ENCODE measurements at regions not wholly inside any gene's neighbourhood (a gene's known extent, or its start where the extent isn't known, plus 50 kb on each side); places are given as distances from the start of the nearest gene placed in this dataset.
"Not testable (repeated sequence)": the region's sequence is repeated elsewhere in the genome, so short reads cannot be mapped to it uniquely, and the experiment has no call there.

DNA sequence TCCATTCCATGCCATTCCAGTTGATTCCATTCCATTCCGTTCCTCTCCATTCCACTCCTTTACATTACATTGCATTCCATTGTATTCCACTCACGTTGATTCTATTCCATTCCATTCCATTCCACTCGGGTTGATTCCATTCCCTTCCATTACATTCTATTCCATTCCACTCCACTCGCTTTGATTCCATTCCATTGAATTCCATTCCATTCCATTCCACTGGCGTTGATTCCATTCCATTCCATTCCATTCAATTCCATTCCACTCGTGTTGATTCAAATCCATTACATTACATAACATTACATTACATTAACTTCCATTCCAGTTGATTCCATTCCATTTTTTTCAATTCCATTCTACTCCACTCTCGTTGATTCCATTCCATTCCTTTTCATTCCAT is 1142.8 kb downstream of the RPIA start:
- no peak for DNase-seq

DNA sequence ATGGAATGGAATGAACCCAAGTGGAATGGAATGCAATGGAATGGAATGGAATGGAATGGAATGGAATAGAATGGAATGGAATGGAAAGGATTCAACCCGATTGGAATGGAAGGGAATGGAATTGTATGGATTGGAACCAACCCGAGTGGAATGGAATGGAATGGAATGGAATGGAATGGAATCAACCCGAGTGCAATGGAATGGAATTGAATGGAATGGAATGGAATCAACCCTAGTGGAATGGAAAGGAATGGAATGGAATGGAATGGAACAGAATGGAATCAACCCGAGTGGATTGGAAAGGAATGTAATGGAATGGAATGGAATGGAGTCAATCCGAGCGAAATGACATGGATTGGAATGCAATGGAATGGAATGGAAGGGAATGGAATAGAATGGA is 1144.9 kb downstream of the RPIA start:
- not testable (repeated sequence) for DNase-seq

DNA sequence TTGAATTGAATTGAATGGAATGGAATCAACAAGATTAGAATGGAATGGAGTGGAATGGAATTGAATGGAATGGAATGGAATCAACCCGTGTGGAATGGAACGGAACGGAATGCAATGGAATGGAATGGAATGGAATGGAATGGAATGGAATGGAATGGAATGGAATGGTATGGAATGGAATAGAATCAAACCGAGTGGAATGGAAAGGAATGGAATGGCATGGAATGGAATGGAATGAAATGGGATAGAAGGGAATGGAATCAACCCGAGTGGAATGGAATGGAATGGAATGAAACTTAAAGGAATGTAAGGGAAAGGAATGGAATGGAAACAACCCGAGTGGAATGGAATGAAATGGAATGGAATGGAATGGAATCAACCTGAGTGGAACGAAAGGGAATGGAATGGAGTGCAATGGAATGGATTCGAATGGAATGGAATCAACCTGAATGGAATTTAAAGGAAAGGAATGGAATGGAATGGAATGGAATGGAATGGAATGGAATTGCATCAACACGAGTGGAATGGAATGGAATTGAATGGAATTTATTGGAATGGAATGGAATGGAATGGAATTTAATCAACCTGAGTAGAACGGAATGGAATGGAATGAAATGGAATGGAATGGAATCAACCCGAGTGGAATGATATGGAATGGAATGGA is 1146.6 kb downstream of the RPIA start:
- no peak for DNase-seq

DNA sequence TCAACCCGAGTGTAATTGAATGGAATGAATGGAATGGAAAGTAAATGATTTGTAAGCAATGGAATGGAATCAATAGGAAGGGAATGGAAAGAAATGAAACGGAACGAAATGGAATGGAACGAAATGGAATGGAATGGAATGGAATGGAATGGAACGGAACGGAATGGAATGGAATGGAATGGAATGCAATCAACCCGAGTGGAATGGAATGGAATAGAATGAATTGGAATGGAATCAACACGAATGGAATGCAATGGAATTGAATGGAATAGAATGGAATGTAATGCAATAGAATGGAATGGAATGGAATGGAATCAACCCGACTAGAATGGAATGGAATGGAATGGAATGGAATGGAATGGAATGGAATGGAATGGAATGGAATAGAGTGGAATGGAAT is 1148.7 kb downstream of the RPIA start:
- DNase-seq = not testable (repeated sequence)

DNA sequence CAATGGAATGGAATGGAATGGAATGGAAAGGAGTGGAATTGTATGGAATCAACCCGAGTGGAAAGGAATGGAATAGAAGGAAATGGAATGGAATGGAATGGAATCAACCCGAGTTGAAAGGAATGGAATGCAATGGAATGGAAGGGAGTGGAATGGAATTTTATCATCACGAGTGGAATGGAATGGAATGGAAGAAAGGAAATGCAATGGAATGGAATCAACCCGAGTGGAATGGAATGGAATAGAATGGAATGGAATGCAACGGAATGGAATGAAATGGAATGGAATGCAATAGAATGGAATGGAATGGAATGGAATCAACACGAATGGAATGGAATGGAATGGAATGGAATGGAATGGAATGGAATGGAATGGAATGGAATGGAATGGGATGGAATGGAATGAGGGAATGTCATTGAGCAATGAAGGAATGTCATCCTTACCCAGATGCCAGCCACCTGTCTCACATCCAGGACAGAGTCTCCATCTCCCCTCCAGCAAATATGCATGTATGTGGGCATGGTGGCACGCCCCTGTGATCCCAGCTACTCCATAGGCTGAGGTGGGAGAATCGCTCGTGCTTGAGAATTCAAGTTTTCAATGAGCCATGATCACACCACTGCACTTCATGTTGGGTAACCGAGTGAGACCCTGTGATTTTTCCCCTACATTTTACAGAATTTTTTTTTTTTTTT is 1149.5 kb downstream of the RPIA start:
- not testable (repeated sequence) for DNase-seq

DNA sequence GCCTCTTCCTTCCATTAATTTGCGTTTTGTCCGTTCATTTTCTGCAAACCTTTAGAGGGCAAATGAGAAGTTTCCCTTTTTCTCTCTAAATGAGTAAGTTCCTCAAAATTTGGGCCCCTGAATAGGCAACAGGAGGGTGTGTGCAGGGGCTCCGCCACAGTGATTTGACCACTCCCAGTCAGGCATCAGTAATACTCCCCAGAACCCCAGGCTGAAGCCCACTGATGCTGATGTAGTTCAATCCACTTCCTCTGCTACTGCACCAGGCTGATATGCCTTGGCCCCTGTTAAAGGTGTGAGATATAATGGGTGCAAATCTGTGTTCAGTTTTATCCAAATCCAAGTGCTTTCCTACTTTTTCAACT is 1150.0 kb downstream of the RPIA start:
- peak in 1 of 2 donors; percentile 24 for DNase-seq

DNA sequence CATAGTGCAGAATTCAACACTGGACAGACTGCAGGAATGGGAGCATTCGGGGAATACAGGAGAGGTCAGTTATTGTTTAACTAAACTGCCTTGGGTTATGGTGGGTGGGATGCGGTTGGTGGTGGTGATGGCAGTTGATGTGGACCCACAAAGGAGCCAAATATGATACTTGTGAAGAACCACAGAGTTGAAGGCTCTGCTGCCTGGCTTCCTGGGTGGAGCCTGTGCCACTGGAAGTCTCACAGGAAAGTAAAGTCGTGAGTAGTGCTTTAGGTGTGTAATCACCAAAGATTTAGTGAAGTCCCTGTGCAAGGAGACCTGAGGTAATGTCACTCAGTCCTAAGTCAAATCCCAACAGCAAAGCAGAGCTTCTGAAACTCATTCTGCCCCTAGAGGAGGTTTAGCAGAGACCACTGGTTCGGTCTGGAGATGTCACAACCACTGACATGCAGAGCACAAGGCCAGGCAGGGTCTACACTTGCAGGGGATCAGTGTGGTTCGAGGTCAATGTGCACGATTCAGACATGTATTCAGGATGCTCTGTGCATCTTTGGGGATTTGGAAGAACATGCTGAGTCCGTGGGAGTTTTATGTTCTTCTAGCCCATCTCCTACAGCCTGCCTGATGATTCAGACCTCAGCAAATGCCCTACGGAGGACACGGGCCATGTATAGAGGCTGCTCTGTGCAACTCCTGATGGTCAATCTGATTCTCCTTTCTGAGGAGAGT is 1150.9 kb downstream of the RPIA start:
- DNase-seq = no peak

DNA sequence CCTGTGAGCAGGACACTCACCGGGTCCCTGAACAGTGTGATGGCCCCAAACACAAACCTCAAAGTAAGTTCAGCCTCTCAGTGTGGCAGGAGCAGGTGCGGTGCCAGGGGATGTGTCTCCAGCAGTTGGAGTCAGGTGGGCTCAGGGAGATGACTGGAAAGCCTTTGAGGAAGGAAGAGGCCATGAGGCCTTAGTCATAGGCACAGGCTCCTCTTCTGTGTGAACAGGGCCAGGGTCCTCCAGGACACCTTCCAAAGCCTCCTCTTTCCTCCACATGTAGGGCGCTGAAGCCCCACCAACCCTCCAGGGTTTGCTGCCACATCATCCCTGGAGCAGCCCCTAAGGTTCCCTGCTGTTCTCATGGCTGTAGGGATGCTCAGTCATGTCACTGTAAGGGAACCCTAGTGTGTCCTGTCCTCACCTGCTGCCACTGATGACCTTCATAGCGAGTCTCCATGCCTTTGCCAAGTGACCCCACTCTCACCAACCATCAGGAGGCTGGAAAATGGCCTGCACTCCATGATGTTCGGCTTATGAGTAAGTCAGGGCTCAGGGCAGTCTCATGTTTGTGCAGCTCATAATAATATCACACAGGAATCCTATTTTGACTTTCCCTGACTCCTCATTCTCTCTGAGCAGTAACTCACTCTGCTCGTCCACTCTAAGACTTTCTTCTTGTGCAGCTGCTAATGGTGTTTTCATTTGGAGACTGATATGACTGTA is 1152.9 kb downstream of the RPIA start:
- no peak for DNase-seq

DNA sequence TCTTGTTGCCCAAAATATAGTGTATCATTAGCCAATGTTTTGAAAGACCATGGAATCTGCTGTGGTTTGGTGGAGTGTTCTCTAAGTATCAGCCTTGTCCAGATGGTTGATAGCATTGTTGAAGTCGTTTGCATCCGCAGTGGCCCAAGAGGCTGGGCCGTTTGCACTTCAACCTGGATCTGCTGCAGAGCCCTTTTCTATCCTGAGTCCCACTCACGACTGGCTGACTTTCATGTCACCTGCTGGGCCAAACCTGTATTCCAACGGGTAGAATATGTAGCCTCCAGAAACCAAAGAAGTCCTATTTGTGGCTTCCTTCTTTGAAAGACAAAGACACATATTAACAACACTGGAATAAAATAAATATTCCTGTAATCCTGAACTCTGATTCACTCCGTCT is 1154.1 kb downstream of the RPIA start:
- DNase-seq = no peak

DNA sequence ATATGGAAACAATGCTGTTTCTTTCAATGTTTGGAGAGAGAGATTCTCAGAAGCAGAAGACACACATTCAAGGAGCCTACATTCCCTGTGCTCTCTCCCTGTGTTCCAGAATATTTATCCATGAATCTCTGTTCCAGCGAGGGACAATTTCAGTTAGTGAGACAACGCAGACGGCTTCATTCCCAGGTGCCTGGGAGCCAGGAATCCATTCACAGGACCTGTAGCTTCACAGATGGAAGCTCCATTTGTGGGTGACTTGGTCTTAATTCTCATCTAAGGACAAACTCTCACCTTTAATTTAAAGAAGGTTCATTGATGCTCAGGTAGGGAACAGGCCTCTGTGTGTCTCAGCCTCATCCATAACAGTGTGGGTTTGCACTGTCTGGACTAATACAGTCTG is 1156.6 kb downstream of the RPIA start:
- no peak for DNase-seq

DNA sequence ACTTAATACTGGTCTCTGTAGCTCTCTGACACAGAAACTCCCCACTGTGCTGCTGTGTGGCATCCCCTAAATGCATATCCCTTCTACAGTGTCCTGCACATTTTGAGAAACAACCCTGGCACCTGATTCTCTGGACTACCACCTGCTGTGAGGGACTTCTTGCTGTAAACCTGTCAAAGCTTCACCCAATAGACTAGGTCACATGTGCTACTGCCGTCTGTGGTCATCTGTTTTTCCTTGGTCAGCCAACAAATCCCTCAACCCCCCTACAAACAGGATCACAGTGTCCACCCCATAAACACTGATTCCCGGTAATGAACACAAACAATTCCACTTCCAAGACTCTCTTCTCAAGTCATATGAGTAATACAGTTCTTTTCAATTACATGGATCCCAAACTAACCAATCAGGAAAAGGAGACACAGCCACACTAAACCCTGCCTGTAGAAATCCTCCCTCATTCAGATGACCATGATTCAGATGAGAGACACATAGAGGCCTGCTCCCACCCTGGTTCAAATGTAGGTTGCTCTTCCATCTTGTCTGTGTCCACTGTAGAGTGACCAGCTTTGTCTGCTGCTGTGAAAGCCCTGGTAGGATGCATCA is 1157.4 kb downstream of the RPIA start:
- DNase-seq = no peak

DNA sequence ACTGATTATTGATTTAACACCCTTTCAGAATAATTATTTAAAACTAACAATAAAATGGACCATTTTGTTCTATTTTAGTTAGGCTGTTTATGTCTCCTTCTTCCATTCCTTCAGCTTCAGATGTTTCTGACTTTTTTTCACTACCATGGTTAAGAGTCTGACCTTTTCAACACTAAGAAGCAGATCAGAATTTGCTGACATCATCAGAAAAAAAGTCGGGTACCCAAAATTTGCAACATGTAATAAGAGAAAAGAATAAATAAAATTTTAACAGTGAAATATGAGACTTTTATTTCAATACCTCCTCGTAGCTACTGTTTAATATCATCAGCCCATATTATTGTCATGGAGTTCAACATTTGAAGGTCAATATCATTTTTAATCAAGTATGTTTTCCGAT is 1158.3 kb downstream of the RPIA start:
- no peak for DNase-seq

DNA sequence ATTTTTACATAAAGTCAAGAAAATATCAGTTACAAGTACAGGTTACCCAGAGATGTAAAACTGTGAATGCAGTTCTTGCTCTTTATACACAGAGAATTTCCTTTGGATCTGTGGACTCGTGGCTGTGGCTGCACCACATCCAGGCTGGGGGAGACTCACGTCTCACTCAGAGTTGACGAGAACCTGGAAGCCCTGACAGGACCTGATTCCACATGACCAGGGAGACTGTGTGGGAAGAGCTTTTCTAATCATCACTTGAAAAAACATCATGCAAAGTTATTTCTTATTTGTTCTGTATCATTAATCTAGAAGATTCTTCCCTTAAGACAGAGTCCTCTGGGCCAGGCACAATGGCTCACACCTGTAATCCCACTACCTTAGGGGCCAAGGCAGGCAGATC is 1159.0 kb downstream of the RPIA start:
- DNase-seq = no peak

DNA sequence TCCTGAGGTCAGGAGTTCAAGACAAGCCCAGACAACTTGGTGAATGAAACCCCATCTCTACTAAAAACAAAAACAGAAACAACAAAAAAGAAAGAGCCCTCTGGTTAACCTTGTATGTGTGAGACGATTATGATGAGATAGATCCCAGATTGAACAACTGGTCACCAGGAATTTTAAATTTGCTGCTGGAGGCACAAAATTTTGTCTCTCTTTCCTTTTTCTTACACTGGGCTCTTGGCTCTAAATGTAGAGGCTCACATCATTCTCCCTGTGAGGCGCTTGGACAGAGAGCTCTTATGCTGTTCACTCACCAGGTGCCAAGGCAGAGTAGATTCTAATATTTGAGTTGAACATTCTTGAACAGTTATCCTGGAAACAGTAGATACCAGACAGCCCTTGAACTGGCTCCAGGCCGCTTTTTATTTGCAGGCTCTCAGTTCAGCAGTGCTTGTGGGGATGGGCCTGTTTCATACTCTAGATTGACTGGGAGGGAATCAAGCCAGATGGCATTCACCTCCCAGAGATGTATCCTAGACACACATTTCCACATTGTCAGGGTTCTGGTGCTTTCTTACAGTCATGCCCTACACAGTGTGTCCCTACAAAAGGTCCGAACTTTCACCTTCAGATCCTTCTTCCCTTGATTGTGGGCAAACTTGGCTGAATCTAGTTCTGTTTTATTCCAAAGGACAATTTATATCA is 1159.6 kb downstream of the RPIA start:
- no peak for DNase-seq

DNA sequence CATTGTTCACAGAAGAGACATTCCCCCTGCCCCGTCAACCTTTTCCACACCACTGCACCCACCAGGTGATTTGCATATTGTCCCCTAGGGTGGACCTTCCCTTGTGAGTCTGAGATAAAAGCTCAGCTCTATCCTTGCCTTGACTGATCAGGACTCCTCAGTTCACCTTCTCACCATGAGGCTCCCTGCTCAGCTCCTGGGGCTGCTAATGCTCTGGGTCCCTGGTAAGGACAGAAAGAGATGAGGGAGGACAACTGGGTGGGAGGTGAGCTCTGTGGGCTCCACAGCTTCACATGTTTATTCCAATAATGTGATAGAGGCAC is 1160.1 kb downstream of the RPIA start:
- DNase-seq = no peak

DNA sequence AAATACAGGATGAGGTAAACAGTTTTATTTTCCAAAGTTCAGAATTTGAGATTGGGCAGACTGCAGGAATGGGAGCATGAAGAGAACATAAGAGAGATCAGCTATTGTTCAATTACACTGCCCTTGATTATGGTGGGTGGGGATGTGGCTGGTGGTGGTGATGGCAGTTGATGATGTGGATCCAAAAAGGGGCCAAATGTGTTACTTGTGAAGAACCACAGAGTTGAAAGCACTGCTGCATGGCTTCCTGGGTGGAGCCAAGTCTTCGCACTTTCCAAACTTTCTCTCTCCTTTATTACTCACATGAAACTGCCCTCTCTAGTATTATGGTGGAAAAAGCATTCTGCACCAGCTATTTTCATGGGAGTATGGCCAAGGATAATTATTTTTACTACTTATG is 1162.0 kb downstream of the RPIA start:
- not testable (repeated sequence) for DNase-seq

DNA sequence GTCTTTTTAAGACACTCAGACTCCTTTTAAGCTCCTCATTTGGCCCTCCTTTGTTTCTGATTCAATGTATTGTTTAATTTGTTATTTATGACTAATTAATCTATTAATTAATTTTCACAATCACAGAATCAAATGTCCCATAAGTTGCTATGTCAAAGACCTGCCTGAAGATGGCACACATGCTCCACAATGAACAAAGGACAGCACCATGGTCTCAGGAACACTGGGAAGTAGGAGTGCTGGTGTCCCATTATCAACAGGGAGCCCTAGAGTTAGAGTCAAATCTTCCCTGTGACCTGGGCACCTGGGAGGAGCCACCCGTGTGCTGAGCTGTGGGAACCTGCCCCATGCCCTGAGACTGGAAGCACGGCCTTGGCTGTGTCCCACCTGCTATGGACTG is 1164.3 kb downstream of the RPIA start:
- DNase-seq = not testable (repeated sequence)

DNA sequence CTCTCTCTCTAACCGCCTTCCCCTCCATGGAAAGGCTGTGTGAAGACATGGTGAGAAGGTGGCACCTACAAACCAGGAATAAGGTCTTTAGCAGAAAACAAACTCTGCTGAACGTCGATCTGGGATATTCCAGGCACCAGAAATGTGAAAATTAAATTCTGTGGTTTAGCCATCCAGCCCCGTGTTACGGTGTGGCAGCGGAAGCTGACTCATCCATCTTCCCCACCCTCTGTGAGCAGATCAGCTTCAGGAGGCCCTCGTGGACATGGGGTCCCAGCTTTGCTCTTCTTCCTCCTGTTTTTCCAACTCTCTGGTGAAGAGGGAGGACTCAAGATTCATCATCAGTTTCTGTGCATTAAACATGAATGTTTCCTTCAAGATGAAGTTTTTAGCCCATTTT is 1164.8 kb downstream of the RPIA start:
- DNase-seq = not testable (repeated sequence)

DNA sequence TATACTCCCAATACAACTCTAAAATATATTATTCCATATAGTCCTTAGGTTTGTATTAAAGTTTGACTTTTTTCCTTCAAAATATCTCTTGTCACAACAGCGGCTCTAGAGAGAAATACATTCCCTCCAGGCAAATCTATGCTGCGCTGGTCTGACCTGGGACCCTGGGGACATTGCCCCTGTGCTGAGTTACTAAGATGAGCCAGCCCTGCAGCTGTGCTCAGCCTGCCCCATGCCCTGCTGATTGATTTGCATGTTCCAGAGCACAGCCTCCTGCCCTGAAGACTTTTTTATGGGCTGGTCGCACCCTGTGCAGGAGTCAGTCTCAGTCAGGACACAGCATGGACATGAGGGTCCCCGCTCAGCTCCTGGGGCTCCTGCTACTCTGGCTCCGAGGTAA is 1170.7 kb downstream of the RPIA start:
- not testable (repeated sequence) for DNase-seq

DNA sequence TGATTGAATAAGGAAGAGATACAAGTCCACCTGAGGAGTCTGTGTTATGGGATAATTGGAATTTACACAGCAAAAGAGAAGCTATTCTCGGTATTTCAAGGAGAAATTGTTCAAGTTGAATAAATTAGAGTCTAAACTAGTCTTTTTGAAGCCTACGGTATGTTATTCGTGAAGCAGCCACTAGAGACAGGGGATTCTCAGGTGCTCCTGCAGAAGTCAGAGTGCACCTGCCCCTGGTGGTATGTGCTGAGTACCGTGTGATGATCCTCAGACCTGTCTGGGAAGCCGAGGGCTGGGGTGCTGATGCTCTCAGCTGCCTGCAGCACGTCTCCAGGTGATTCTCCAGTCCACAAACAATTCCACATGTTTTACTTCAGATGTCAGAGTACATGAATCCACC is 1171.7 kb downstream of the RPIA start:
- not testable (repeated sequence) for DNase-seq

DNA sequence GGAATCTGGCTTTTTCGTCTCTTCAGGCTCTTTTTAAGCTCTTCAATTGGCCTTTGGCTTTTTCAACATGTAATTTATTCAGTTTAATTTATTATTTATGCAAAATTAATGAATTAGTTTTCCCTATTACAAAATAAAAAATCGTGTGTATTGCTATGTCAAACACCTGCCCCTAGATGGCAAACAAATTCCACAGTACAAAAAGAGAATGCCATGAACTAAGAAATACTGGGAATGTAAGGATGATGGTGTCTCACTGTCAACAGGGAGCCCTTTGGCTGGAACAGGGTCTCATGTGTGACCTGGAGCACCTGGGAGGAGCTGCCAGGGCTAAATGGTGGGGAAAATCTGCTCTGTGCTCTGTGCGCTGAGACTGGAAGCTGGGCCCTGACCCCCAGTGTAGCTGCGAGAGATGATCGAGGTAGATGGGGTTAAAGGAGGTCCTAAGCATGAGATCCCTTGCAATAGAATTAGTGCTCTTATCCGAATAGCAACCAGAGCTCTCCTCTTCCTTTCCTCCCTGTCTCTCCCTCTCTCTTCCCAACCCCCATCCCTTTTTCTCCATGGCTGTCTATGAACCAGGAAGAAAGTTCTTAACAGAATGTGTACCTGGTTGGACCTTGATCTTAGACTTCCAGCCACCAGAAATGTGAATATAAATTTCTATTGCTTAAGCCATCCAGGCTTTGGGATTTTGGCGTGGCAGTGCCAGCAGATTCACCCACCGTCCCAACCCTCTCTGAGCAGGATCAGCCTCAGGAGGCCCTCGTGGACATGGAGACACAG is 1183.5 kb downstream of the RPIA start:
- DNase-seq = not testable (repeated sequence)

DNA sequence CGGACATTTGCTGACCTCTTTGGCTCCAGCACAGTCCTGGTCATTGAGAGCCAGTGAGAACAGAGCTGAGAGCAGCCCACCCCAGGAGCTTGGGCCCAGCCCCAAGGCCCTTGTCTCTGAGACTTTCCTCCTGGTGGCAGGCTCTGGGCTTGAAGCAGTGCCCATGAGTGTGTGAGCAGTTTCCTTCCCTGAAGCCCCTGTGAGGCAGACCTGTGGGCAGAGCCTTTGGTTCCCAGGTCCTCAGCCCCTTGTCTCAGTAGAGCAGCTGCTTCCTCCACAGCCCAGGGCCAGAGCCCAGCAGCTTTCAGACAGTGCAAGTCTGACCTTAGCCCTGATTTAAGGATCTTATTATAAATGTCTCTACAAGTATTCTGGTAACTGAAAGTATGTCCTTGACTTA is 1185.0 kb downstream of the RPIA start:
- not testable (repeated sequence) for DNase-seq
